Prostate gland (tissue), 2 donors: ENCODE measurements at regions not wholly inside any gene's neighbourhood (a gene's known extent, or its start where the extent isn't known, plus 50 kb on each side); places are given as distances from the start of the nearest gene placed in this dataset.

Experiments used
- DNase-seq: peaks from one replicate; pipeline ENCODE4 v3.0.0-alpha.2; 2019; ENCODE audit warnings: low spot score
- H3K27ac ChIP-seq, 2 donors: fragments of 200-600 bp; sonication (generic); 2 replicates each; pipeline ENCODE4 v1.5.1; 2017 to 2019
- H3K27me3 ChIP-seq: fragments of 200-600 bp; sonication (generic); replicated peaks from 2 replicates; pipeline ENCODE4 v1.5.1; 2019; ENCODE audit not compliant: insufficient read depth
- H3K36me3 ChIP-seq, 2 donors: fragments of 200-600 bp; sonication (generic); 1 replicate in 1 of 2; 2 replicates in 1 of 2; pipeline versions ENCODE4 v1.5.1 to v1.8.1; 2017 to 2019
- H3K4me1 ChIP-seq: fragments of 200-600 bp; sonication (generic); replicated peaks from 2 replicates; pipeline ENCODE4 v1.5.1; 2019
- H3K4me3 ChIP-seq, 2 donors: fragments of 200-600 bp; sonication (generic); 2 replicates each; pipeline ENCODE4 v1.5.1; 2017 to 2019
- H3K9me3 ChIP-seq: fragments of 200-600 bp; sonication (generic); 2 replicates; pipeline ENCODE4 v1.5.1; 2017
- POLR2A ChIP-seq: fragments of 450-650 bp; IDR thresholded peaks from one replicate; pipeline ENCODE4 v1.6.1; 2016; ENCODE audit warnings: antibody characterized with exemption, mild to moderate bottlenecking
- POLR2AphosphoS5 ChIP-seq: sonication (generic); formaldehyde crosslinking; IDR thresholded peaks from one replicate; pipeline ENCODE4 v1.6.1; 2017; ENCODE audit warnings: antibody characterized with exemption
- WGBS: methylation state at CpG from one replicate; pipeline ENCODE4 v1.1.5; 2018; 5-methylcytosine and 5-hydroxymethylcytosine counted together
- intact Hi-C: fragments of 100-400 bp; cut with DNase I; formaldehyde crosslinking; loops from one replicate; pipeline ENCODE4 v1.14.2; 2022
- TF ChIP-seq, protein P1 (sequence below), 4 experiments: fragments of 200-600 bp in 2 of 4; fragments of 450-650 bp in 2 of 4; sonication (generic) in 2 of 4; IDR thresholded peaks; 1 replicate in 3 of 4; 2 replicates in 1 of 4; pipeline ENCODE4 v1.5.1; 2016 to 2019; ENCODE audit warnings: antibody characterized with exemption in 4 of 4, mild to moderate bottlenecking in 2 of 4, moderate library complexity in 2 of 4

DNA sequence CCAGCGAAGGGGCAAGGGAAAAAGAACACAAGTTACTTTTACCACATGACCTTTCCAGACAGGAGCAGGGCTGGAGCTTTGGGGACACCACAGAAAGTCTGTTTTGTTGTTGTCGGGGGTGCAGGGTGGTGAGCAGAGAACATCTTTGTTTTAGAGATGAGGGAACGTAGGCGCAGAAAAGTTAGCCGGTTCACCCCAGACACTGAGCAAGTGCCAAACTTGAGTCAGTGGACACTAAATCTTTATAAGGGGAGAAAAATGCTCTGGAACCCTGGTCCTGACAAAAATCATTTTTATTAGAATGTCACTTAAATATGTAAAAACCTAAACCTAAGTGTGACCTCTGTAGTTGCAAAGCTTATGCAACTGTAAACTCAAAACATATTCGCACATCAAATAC, 126.4 kb upstream of the GAS1 start:
- TF ChIP-seq POLR2AphosphoS5 = no peak
- TF ChIP-seq, protein P1, sequence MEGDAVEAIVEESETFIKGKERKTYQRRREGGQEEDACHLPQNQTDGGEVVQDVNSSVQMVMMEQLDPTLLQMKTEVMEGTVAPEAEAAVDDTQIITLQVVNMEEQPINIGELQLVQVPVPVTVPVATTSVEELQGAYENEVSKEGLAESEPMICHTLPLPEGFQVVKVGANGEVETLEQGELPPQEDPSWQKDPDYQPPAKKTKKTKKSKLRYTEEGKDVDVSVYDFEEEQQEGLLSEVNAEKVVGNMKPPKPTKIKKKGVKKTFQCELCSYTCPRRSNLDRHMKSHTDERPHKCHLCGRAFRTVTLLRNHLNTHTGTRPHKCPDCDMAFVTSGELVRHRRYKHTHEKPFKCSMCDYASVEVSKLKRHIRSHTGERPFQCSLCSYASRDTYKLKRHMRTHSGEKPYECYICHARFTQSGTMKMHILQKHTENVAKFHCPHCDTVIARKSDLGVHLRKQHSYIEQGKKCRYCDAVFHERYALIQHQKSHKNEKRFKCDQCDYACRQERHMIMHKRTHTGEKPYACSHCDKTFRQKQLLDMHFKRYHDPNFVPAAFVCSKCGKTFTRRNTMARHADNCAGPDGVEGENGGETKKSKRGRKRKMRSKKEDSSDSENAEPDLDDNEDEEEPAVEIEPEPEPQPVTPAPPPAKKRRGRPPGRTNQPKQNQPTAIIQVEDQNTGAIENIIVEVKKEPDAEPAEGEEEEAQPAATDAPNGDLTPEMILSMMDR (IDR thresholded peaks at IDR 0.05) = no peak
- no peak for TF ChIP-seq POLR2A
- Histone ChIP-seq H3K36me3 (no peaks in the 10 kb centered on the region), H3K27me3 (no peaks in the 10 kb centered on the region), H3K4me1 (no peaks in the 10 kb centered on the region), H3K9me3 (no peaks in the 10 kb centered on the region), H3K27ac (no peak overlapping the region), H3K4me3 (no peak overlapping the region)
- DNase-seq = no peak
- WGBS = 90% methylated on average over 6 of the region's 6 CpGs
- intact Hi-C loops = no loop called here

DNA sequence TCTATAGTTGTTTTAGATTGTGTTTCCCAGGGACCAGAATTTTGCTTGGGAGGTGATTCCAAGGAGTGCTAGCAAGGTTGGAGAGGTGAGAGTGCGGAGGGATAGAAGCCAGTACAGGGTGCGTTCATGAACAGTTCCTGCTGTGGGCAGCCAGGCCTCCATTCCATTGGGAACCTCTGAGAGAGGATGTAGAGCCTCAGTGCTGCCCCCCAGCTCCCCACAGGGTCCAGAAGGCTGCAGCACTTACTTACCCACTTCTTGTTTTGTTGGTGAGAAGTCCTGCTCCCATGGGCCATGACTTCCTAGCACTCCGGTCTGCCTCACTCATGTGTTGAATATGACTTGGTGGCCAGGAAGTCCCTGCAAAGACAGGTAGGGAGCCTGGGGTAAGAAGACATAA, 128.2 kb upstream of the GAS1 start:
- H3K9me3 ChIP-seq = no peaks in the 10 kb centered on the region
- DNase-seq = no peak
- intact Hi-C loops = no loop called here
- WGBS = 100% methylated on average over 3 of the region's 3 CpGs
- TF ChIP-seq POLR2AphosphoS5 = no peak
- no peak for TF ChIP-seq POLR2A
- H3K36me3 ChIP-seq = no peaks in the 10 kb centered on the region
- H3K27me3 ChIP-seq = no peaks in the 10 kb centered on the region
- H3K4me1 ChIP-seq = no peaks in the 10 kb centered on the region
- H3K4me3 ChIP-seq = no peak overlapping the region
- H3K27ac ChIP-seq = no peak overlapping the region

DNA sequence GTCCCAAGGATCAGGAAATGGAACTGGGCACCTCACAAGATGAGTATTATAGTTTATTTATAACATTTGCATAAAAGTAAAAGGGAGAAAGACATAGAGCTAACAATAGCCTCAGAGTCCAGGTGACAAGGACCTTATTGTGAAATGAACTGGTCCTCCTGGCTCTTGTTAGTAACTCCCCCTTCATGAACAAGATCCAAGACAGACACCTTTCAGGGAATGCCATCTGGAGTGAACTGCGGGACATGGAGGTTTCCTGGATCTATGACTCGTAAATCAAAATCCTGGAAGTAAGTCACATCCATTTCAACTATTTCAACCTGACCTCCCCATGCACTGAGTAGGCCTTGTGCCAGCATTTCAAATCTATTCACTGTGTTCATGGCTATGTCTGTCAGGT, 129.5 kb upstream of the GAS1 start:
- TF ChIP-seq, protein P1 (IDR thresholded peaks at IDR 0.05) = no peak
- TF ChIP-seq POLR2AphosphoS5 (no peak), POLR2A (no peak)
- H3K4me1 ChIP-seq = no peaks in the 10 kb centered on the region
- no peaks in the 10 kb centered on the region for H3K27me3 ChIP-seq
- DNase-seq = no peak
- no peak overlapping the region for H3K27ac ChIP-seq
- WGBS = 64% methylated on average over 2 of the region's 2 CpGs
- no peaks in the 10 kb centered on the region for H3K9me3 ChIP-seq
- intact Hi-C loops = no loop called here
- no peak overlapping the region for H3K4me3 ChIP-seq
- no peaks in the 10 kb centered on the region for H3K36me3 ChIP-seq

DNA sequence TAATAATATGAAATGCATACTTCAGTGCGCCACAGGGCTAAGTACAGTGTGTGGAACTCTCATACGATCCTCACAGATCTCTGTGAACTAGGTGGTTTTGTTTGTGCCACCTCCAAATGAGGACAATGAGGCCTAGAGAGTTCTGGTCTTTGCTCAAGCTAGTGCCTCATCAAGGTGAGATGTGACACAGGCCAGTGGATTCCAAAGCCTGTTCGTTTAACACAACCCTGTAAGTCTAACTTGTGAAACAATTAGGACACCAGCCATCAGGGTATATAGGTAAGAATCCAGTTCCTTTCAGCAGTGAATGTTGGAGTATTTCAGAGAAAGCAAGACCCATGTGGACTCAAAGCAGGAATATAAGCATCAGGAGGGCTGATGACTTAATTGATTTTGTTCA, 130.7 kb upstream of the GAS1 start:
- DNase-seq = no peak

DNA sequence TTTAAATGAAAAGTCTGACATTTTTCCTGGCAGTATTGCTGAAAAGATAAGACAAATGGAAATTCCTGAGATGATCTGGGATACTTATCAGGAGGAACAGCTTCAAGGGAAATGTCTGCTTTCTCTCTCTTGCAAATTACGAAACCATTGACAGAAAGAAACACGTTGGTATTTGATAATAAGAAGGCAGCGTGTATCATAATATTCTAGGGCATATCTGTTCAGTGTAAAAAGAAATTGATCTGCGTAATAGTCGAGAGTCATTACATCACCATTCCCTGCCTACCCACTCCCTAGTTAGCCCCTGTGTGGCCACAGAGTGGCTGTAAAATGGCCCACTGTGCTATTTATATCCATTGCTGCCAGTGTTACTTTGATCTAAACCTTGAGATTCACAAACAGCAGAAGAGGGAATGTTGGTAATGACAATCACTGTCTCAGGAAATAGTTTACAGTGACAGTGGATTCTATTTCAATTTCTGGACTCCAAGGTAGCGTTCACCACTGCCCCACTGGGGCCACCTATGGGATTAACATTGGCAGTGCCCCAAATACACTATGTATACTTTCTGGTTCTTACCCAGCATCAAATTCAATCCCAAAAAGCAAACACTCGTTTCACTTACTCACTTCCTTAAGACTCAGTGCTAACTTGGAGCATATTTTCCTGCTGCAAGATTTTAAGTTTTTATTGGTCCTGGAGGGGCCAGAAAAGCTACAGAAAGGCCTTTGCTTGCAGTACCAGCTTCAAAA, 133.4 kb upstream of the GAS1 start:
- no peak overlapping the region for H3K27ac ChIP-seq
- WGBS = 62% methylated on average over 7 of the region's 7 CpGs

More for the DNA sequence above, 130.7 kb upstream of the GAS1 start:
- no peaks in the 10 kb centered on the region for H3K9me3 ChIP-seq
- no peaks in the 10 kb centered on the region for H3K36me3 ChIP-seq
- no peak overlapping the region for H3K27ac ChIP-seq
- WGBS = 88% methylated on average over 3 of the region's 3 CpGs
- H3K27me3 ChIP-seq = no peaks in the 10 kb centered on the region
- no peaks in the 10 kb centered on the region for H3K4me1 ChIP-seq
- no peak for TF ChIP-seq POLR2A
- TF ChIP-seq, protein P1 (IDR thresholded peaks at IDR 0.05) = no peak
- TF ChIP-seq POLR2AphosphoS5 = no peak
- H3K4me3 ChIP-seq = no peak overlapping the region
- intact Hi-C loops = no loop called here

More for the DNA sequence above, 133.4 kb upstream of the GAS1 start:
- Histone ChIP-seq H3K27me3 (no peaks in the 10 kb centered on the region), H3K9me3 (no peaks in the 10 kb centered on the region), H3K4me1 (no peaks in the 10 kb centered on the region), H3K4me3 (no peak overlapping the region), H3K36me3 (no peaks in the 10 kb centered on the region)
- TF ChIP-seq, protein P1 (IDR thresholded peaks at IDR 0.05) = no peak
- no peak for TF ChIP-seq POLR2AphosphoS5
- no peak for TF ChIP-seq POLR2A
- intact Hi-C loops = no loop called here
- DNase-seq = no peak
